WTC11 (cell line): ENCODE measurements at regions not wholly inside any gene's neighbourhood (a gene's known extent, or its start where the extent isn't known, plus 50 kb on each side); places are given as distances from the start of the nearest gene placed in this dataset.
A peak's percentile ranks its signal among the peaks of the same experiment; 100 is the strongest.

ENCODE experiments used
- ATAC-seq: fragments of 200-7000 bp; cut with Tn5 transposase; 2 replicates; pipeline ENCODE4 v1.10.0; 2021; ENCODE audit warnings: mild to moderate bottlenecking, moderate library complexity
- CTCF ChIA-PET: fragments of 300-600 bp; sonication (Branson Sonifier 250); formaldehyde crosslinking; loops from one replicate; lab custom pipeline; 2021; ENCODE audit warnings: antibody characterized with exemption; lab: Charles Lee
- POLR2A ChIA-PET: fragments of 350-600 bp; sonication (Branson Sonifier 250); formaldehyde crosslinking; loops from one replicate; lab custom pipeline; 2021; ENCODE audit warnings: antibody characterized with exemption; lab: Charles Lee
- DNase-seq: peaks from one replicate; pipeline ENCODE4 v3.0.0; 2021; ENCODE audit warnings: low spot score
- H3K27ac Mint-ChIP-seq: 2 replicates; pipeline ENCODE4 v1.8.0; 2021; ENCODE audit warnings: mixed read lengths
- H3K27me3 Mint-ChIP-seq: 2 replicates; pipeline ENCODE4 v1.8.0; 2021; ENCODE audit warnings: low read depth, mild to moderate bottlenecking, moderate library complexity, mixed read lengths
- H3K36me3 Mint-ChIP-seq: 2 replicates; pipeline ENCODE4 v1.8.0; 2021; ENCODE audit warnings: mixed read lengths
- H3K4me1 Mint-ChIP-seq: 2 replicates; pipeline ENCODE4 v1.8.0; 2022; ENCODE audit warnings: mixed read lengths
- H3K4me3 Mint-ChIP-seq: 2 replicates; pipeline ENCODE4 v1.8.0; 2021; ENCODE audit warnings: mild to moderate bottlenecking, moderate library complexity, mixed read lengths
- H3K9me3 Mint-ChIP-seq: 2 replicates; pipeline ENCODE4 v1.8.0; 2021; ENCODE audit warnings: mixed read lengths
- ATF1 ChIP-seq: sonication (generic); formaldehyde crosslinking; IDR thresholded peaks from 2 replicates; pipeline ENCODE4 v1.8.1; 2023; ENCODE audit warnings: mild to moderate bottlenecking, moderate library complexity, missing genetic modification reagents
- ATF3 ChIP-seq: sonication (generic); formaldehyde crosslinking; conservative IDR thresholded peaks from 2 replicates; pipeline ENCODE4 v1.8.1; 2022; ENCODE audit warnings: mild to moderate bottlenecking, missing genetic modification reagents
- EMX1 ChIP-seq: fragments of 250-450 bp; sonication (Bioruptor Pico); IDR thresholded peaks from 2 replicates; pipeline ENCODE4 v1.8.0; 2021; ENCODE audit warnings: mild to moderate bottlenecking
- JAZF1 ChIP-seq: fragments of 250-450 bp; sonication (Bioruptor Pico); IDR thresholded peaks from 2 replicates; pipeline ENCODE4 v1.9.0; 2021; ENCODE audit warnings: moderate library complexity, mild to moderate bottlenecking, inconsistent platforms
- MYBL2 ChIP-seq: sonication (generic); formaldehyde crosslinking; IDR thresholded peaks from 2 replicates; pipeline ENCODE4 v1.8.1; 2023; ENCODE audit warnings: mild to moderate bottlenecking, moderate library complexity, missing genetic modification reagents
- RORB ChIP-seq: fragments of 250-450 bp; sonication (Bioruptor Pico); IDR thresholded peaks from 2 replicates; pipeline ENCODE4 v1.9.0; 2021; ENCODE audit warnings: mild to moderate bottlenecking
- TCF7 ChIP-seq: sonication (generic); formaldehyde crosslinking; IDR thresholded peaks from 2 replicates; pipeline ENCODE4 v1.8.0; 2022; ENCODE audit warnings: mild to moderate bottlenecking, low read depth, missing genetic modification reagents, moderate library complexity
- USF2 ChIP-seq: sonication (generic); formaldehyde crosslinking; IDR thresholded peaks from 2 replicates; pipeline ENCODE4 v1.8.1; 2023; ENCODE audit warnings: mild to moderate bottlenecking, missing genetic modification reagents, moderate library complexity
- ZNF121 ChIP-seq: sonication (generic); formaldehyde crosslinking; IDR thresholded peaks from 2 replicates; pipeline ENCODE4 v1.8.0; 2023; ENCODE audit warnings: missing genetic modification reagents
- ZNF263 ChIP-seq: sonication (generic); formaldehyde crosslinking; IDR thresholded peaks from 2 replicates; pipeline ENCODE4 v1.8.1; 2022; ENCODE audit warnings: low read depth, mild to moderate bottlenecking, moderate library complexity, missing genetic modification reagents
- ZNF671 ChIP-seq: fragments of 250-450 bp; sonication (Bioruptor Pico); IDR thresholded peaks from 2 replicates; pipeline ENCODE4 v1.8.0; 2021; ENCODE audit warnings: mild to moderate bottlenecking
- TF ChIP-seq, protein P1 (sequence below): sonication (generic); formaldehyde crosslinking; IDR thresholded peaks from 2 replicates; pipeline ENCODE4 v1.8.1; 2023; ENCODE audit warnings: mild to moderate bottlenecking, missing genetic modification reagents
- TF ChIP-seq, protein P2 (sequence below): sonication (generic); formaldehyde crosslinking; IDR thresholded peaks from 2 replicates; pipeline ENCODE4 v1.8.0; 2023; ENCODE audit warnings: missing genetic modification reagents
- TF ChIP-seq, protein P3 (sequence below): fragments of 250-450 bp; sonication (Bioruptor Pico); IDR thresholded peaks from 2 replicates; pipeline ENCODE4 v1.9.0; 2021; ENCODE audit warnings: mild to moderate bottlenecking, borderline replicate concordance
- TF ChIP-seq, protein P4 (sequence below): sonication (generic); formaldehyde crosslinking; IDR thresholded peaks from 2 replicates; pipeline ENCODE4 v1.8.0; 2022; ENCODE audit warnings: missing genetic modification reagents
- TF ChIP-seq, protein P5 (sequence below): sonication (generic); formaldehyde crosslinking; IDR thresholded peaks from 2 replicates; pipeline ENCODE4 v1.8.1; 2023; ENCODE audit warnings: mild to moderate bottlenecking, missing genetic modification reagents, moderate library complexity

DNA sequence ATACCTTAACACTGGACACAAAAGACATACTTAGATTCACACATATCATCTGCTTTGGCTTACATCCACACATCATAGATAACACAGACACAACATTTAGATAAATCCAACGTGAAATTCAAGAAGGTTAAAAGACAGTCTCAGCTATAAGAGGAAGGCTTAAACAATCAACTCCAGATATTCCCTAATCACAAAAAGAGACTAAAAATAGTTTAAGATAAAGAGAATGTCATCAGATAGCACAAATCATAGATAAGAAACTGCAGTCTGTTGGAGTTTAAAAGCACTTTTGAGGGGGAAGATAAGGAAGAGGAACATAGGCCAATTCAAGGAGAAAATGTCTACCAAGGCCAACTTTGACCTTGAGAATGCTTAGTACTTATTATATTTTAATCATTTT lies 504.8 kb downstream of the JRKL start:
- TF ChIP-seq EMX1 (CRISPR knock-in tag) (no peak), MYBL2 (CRISPR knock-in tag) (no peak), ZNF671 (no peak), ZNF121 (no peak), ZNF263 (CRISPR knock-in tag) (no peak), RORB (CRISPR knock-in tag) (no peak), ATF1 (no peak), ATF3 (no peak), USF2 (no peak), TCF7 (CRISPR knock-in tag) (no peak), JAZF1 (CRISPR knock-in tag) (no peak)
- TF ChIP-seq, protein P1, sequence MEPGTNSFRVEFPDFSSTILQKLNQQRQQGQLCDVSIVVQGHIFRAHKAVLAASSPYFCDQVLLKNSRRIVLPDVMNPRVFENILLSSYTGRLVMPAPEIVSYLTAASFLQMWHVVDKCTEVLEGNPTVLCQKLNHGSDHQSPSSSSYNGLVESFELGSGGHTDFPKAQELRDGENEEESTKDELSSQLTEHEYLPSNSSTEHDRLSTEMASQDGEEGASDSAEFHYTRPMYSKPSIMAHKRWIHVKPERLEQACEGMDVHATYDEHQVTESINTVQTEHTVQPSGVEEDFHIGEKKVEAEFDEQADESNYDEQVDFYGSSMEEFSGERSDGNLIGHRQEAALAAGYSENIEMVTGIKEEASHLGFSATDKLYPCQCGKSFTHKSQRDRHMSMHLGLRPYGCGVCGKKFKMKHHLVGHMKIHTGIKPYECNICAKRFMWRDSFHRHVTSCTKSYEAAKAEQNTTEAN (CRISPR knock-in tag), result no peak
- TF ChIP-seq, protein P2, sequence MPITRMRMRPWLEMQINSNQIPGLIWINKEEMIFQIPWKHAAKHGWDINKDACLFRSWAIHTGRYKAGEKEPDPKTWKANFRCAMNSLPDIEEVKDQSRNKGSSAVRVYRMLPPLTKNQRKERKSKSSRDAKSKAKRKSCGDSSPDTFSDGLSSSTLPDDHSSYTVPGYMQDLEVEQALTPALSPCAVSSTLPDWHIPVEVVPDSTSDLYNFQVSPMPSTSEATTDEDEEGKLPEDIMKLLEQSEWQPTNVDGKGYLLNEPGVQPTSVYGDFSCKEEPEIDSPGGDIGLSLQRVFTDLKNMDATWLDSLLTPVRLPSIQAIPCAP, result no peak
- TF ChIP-seq, protein P3, sequence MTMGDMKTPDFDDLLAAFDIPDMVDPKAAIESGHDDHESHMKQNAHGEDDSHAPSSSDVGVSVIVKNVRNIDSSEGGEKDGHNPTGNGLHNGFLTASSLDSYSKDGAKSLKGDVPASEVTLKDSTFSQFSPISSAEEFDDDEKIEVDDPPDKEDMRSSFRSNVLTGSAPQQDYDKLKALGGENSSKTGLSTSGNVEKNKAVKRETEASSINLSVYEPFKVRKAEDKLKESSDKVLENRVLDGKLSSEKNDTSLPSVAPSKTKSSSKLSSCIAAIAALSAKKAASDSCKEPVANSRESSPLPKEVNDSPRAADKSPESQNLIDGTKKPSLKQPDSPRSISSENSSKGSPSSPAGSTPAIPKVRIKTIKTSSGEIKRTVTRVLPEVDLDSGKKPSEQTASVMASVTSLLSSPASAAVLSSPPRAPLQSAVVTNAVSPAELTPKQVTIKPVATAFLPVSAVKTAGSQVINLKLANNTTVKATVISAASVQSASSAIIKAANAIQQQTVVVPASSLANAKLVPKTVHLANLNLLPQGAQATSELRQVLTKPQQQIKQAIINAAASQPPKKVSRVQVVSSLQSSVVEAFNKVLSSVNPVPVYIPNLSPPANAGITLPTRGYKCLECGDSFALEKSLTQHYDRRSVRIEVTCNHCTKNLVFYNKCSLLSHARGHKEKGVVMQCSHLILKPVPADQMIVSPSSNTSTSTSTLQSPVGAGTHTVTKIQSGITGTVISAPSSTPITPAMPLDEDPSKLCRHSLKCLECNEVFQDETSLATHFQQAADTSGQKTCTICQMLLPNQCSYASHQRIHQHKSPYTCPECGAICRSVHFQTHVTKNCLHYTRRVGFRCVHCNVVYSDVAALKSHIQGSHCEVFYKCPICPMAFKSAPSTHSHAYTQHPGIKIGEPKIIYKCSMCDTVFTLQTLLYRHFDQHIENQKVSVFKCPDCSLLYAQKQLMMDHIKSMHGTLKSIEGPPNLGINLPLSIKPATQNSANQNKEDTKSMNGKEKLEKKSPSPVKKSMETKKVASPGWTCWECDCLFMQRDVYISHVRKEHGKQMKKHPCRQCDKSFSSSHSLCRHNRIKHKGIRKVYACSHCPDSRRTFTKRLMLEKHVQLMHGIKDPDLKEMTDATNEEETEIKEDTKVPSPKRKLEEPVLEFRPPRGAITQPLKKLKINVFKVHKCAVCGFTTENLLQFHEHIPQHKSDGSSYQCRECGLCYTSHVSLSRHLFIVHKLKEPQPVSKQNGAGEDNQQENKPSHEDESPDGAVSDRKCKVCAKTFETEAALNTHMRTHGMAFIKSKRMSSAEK (CRISPR knock-in tag), result no peak
- TF ChIP-seq, protein P4, sequence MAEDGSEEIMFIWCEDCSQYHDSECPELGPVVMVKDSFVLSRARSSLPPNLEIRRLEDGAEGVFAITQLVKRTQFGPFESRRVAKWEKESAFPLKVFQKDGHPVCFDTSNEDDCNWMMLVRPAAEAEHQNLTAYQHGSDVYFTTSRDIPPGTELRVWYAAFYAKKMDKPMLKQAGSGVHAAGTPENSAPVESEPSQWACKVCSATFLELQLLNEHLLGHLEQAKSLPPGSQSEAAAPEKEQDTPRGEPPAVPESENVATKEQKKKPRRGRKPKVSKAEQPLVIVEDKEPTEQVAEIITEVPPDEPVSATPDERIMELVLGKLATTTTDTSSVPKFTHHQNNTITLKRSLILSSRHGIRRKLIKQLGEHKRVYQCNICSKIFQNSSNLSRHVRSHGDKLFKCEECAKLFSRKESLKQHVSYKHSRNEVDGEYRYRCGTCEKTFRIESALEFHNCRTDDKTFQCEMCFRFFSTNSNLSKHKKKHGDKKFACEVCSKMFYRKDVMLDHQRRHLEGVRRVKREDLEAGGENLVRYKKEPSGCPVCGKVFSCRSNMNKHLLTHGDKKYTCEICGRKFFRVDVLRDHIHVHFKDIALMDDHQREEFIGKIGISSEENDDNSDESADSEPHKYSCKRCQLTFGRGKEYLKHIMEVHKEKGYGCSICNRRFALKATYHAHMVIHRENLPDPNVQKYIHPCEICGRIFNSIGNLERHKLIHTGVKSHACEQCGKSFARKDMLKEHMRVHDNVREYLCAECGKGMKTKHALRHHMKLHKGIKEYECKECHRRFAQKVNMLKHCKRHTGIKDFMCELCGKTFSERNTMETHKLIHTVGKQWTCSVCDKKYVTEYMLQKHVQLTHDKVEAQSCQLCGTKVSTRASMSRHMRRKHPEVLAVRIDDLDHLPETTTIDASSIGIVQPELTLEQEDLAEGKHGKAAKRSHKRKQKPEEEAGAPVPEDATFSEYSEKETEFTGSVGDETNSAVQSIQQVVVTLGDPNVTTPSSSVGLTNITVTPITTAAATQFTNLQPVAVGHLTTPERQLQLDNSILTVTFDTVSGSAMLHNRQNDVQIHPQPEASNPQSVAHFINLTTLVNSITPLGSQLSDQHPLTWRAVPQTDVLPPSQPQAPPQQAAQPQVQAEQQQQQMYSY (CRISPR knock-in tag), result no peak
- TF ChIP-seq, protein P5, sequence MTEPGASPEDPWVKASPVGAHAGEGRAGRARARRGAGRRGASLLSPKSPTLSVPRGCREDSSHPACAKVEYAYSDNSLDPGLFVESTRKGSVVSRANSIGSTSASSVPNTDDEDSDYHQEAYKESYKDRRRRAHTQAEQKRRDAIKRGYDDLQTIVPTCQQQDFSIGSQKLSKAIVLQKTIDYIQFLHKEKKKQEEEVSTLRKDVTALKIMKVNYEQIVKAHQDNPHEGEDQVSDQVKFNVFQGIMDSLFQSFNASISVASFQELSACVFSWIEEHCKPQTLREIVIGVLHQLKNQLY (CRISPR knock-in tag), result no peak
- TF ChIP-seq, all 79 proteins: peak for 0
- ChIA-PET POLR2A (no interaction called here), CTCF (interaction anchor here (1.1 kb wide), 1 partner anchor 430 kb away, joined by 10 read pairs; no protein-coding TSS in a partner anchor)

More for the DNA sequence above, 504.8 kb downstream of the JRKL start:
- peak overlapping the region; percentile 33 for H3K27ac Mint-ChIP-seq
- DNase-seq (no peak), ATAC-seq (no peak)
- H3K9me3 Mint-ChIP-seq, result peaks cover 10% of the 10 kb centered on the region
- no peaks in the 10 kb centered on the region for H3K27me3 Mint-ChIP-seq
- H3K36me3 Mint-ChIP-seq, result no peaks in the 10 kb centered on the region
- no peak overlapping the region for H3K4me3 Mint-ChIP-seq
- peaks cover 9% of the 10 kb centered on the region for H3K4me1 Mint-ChIP-seq
